Activated CD4-positive, alpha-beta memory T cell treated with anti-CD3 and anti-CD28 coated beads, Interleukin-2, amount 10 ng/mL, durations not matched to agents 7 days and 5 days (primary cell): ENCODE measurements at regions not wholly inside any gene's neighbourhood (a gene's known extent, or its start where the extent isn't known, plus 50 kb on each side); places are given as distances from the start of the nearest gene placed in this dataset.
"Not testable (repeated sequence)": the region's sequence is repeated elsewhere in the genome, so short reads cannot be mapped to it uniquely, and the experiment has no call there.

Experiments used
- CTCF ChIA-PET: fragments of 350-600 bp; sonication (Branson Sonifier 250); formaldehyde crosslinking; loops from one replicate; lab custom pipeline; 2021; ENCODE audit warnings: antibody characterized with exemption, inconsistent platforms; lab: Charles Lee
- POLR2A ChIA-PET: fragments of 350-600 bp; sonication (Branson Sonifier 250); formaldehyde crosslinking; loops from one replicate; lab custom pipeline; 2021; ENCODE audit warnings: antibody characterized with exemption; lab: Charles Lee
- DNase-seq: peaks from one replicate; pipeline ENCODE4 v3.0.0-alpha.2; 2020
- H3K27ac Mint-ChIP-seq: one replicate; pipeline ENCODE4 v1.8.0; 2021; ENCODE audit warnings: mild to moderate bottlenecking, mixed read lengths
- H3K27me3 Mint-ChIP-seq: one replicate; pipeline ENCODE4 v1.8.0; 2021; ENCODE audit warnings: mixed read lengths
- H3K36me3 Mint-ChIP-seq: one replicate; pipeline ENCODE4 v1.8.0; 2021; ENCODE audit warnings: low read depth, mixed read lengths
- H3K4me1 Mint-ChIP-seq: one replicate; pipeline ENCODE4 v1.8.0; 2021; ENCODE audit warnings: mixed read lengths
- H3K4me3 Mint-ChIP-seq: one replicate; pipeline ENCODE4 v1.8.0; 2021; ENCODE audit warnings: mild to moderate bottlenecking, mixed read lengths
- H3K9me3 Mint-ChIP-seq: one replicate; pipeline ENCODE4 v1.8.0; 2021; ENCODE audit warnings: mixed read lengths

DNA sequence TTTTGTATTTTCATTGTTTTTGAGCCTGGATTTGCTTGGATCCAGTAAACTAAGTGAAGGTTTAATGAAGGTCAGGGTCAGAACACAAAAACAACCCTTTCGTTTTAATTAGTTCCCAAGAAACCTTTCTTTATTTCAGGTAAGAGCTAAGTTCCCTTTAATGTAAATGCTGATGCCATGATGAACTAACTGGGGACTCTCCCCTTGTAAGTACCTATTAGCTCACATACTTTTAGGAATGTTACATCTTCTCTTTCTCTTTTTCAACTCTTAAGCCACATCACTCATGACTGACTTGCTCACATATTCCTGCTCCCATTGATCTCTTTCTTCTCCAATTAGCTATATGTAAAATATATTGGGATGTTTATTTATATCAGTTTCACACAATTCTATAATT lies 673.1 kb upstream of the CPEB2 start:
- no peak overlapping the region for H3K4me3 Mint-ChIP-seq
- POLR2A ChIA-PET: no interaction called here
- H3K9me3 Mint-ChIP-seq: peaks cover 4% of the 10 kb centered on the region
- CTCF ChIA-PET: interaction anchor here (0.6 kb wide), 1 partner anchor 10 kb away, joined by 3 read pairs; no protein-coding TSS in a partner anchor
- H3K4me1 Mint-ChIP-seq: no peaks in the 10 kb centered on the region
- no peak for DNase-seq
- no peak overlapping the region for H3K27ac Mint-ChIP-seq
- H3K27me3 Mint-ChIP-seq: no peaks in the 10 kb centered on the region
- H3K36me3 Mint-ChIP-seq: no peaks in the 10 kb centered on the region

DNA sequence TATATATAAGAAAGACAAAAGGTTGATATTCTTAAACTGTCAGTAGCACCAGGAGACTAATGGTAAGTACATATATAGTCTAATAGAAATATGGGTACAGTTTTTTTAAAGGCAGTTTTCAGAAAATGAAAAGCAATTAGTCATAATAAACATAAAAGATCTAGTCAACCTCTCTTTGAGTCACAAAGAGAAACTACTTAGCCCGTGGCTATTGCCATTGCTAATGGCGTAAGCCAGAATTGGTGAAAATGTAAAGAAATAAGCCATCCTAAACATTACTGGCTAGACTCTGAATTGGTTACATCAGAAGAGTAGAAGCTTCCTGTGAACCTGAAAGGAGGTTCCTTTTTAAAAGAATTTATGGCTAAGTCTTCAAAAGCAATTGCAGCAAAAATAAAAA lies 668.7 kb upstream of the CPEB2 start:
- Mint-ChIP-seq H3K27ac (no peak overlapping the region), H3K27me3 (no peaks in the 10 kb centered on the region), H3K4me1 (no peaks in the 10 kb centered on the region), H3K4me3 (no peak overlapping the region), H3K36me3 (no peaks in the 10 kb centered on the region), H3K9me3 (peaks cover 4% of the 10 kb centered on the region)
- ChIA-PET POLR2A (no interaction called here), CTCF (no interaction called here)
- no peak for DNase-seq

- Mint-ChIP-seq H3K4me3 (no peak overlapping the region), H3K27ac (no peak overlapping the region), H3K9me3 (peaks cover 4% of the 10 kb centered on the region), H3K27me3 (no peaks in the 10 kb centered on the region), H3K36me3 (no peaks in the 10 kb centered on the region), H3K4me1 (no peaks in the 10 kb centered on the region)
- DNase-seq: no peak
- ChIA-PET CTCF (no interaction called here), POLR2A (no interaction called here)
These were observed 668.1 kb upstream of the CPEB2 start for GRCh38 chr4:14334166-14334565.

- no peak for DNase-seq
- H3K4me1 Mint-ChIP-seq: no peaks in the 10 kb centered on the region
- H3K27ac Mint-ChIP-seq: no peak overlapping the region
- H3K36me3 Mint-ChIP-seq: no peaks in the 10 kb centered on the region
- H3K9me3 Mint-ChIP-seq: peaks cover 4% of the 10 kb centered on the region
- CTCF ChIA-PET: no interaction called here
- H3K4me3 Mint-ChIP-seq: no peak overlapping the region
- no peaks in the 10 kb centered on the region for H3K27me3 Mint-ChIP-seq
- POLR2A ChIA-PET: no interaction called here
These were observed 666.4 kb upstream of the CPEB2 start for GRCh38 chr4:14335872-14336271.

DNA sequence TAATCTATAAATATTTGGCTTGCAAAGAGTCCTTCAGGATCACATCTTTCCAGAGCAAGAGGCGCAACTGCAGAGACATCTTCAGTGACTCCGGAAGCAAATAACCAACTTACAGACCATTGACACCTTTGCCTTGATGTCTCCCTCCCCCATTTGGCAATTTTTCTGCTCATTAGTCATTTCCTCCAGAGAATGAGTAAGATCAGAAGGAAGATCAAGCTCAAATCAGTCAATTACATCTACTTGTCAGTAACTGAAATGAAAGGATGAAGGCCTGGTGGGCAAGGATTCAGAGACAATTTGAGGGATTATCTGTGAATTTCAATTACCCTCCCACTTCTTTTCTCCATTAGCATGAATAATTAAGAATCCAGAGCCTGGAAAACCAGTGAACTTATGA lies 665.6 kb upstream of the CPEB2 start:
- CTCF ChIA-PET: no interaction called here
- H3K27ac Mint-ChIP-seq: no peak overlapping the region
- DNase-seq: no peak
- H3K36me3 Mint-ChIP-seq: no peaks in the 10 kb centered on the region
- no peaks in the 10 kb centered on the region for H3K4me1 Mint-ChIP-seq
- POLR2A ChIA-PET: no interaction called here
- H3K4me3 Mint-ChIP-seq: no peak overlapping the region
- H3K9me3 Mint-ChIP-seq: peaks cover 4% of the 10 kb centered on the region
- no peaks in the 10 kb centered on the region for H3K27me3 Mint-ChIP-seq

DNA sequence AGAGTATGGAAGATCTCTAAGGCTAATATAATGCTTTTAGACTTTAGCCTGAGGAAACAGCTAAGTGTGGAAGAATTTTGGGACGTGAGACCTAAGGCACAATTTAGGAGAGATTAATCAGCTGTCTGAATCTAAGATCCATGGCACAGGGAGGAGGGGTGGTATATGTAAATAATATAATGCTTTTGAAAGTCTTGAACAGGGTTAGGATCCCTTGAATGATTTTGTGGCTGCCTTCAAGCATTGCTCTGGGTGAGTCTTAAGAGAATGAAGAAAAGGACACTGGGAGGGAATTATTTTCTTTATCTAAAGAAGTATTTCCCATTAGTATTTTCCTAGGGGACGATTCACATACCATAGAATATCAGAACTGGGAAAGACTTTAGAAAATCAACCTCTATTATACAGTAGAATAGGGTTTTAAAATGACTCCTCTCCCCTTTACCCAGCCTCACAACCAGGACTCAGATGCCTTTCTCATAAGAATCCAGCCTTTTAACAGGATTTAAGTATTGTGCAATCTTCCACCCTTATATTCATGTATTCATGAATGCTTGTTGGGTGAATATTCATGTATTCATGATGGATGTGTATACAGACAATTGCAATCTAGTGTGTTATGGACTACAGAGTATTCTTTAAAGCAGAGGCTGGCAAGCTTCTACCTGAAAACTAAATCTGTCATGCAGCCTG lies 664.2 kb upstream of the CPEB2 start:
- Mint-ChIP-seq H3K36me3 (no peaks in the 10 kb centered on the region), H3K27ac (no peak overlapping the region), H3K4me3 (no peak overlapping the region), H3K27me3 (no peaks in the 10 kb centered on the region), H3K9me3 (peaks cover 4% of the 10 kb centered on the region), H3K4me1 (no peaks in the 10 kb centered on the region)
- ChIA-PET CTCF (no interaction called here), POLR2A (no interaction called here)
- DNase-seq: no peak

DNA sequence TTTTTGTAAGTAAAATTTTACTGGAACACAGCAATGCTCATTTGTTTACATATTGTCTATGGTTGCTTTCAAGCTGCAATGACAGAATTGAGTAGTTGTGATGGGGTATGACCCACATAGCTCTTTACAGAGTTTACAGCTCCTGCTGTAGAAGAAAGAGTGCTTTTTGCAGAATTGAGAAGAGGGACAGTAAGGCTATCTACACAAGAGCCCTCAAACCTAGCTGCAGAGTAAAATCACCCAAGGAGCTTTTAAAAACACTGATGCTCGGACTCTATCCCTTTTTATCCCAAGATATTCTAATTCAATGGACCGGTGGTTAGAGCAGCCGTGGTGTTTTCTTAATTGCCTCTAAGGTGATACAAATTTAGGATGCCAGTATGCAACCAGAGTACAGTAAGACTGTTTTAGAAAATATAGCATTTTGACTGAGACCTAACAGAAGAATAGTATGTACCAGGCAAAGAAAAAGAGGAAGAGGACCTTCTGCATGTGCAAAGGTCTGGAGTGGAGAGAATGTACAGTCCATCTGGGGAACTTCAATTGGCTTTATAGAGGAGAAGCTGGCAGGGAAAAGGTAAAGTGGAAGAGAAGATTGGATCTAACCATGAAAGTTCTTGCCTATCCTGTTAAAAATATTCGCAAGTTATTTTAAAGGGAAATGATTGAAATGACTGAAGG lies 663.6 kb upstream of the CPEB2 start:
- ChIA-PET POLR2A (no interaction called here), CTCF (no interaction called here)
- no peaks in the 10 kb centered on the region for H3K36me3 Mint-ChIP-seq
- DNase-seq: no peak
- H3K27ac Mint-ChIP-seq: no peak overlapping the region
- peaks cover 4% of the 10 kb centered on the region for H3K9me3 Mint-ChIP-seq
- H3K4me1 Mint-ChIP-seq: no peaks in the 10 kb centered on the region
- no peak overlapping the region for H3K4me3 Mint-ChIP-seq
- no peaks in the 10 kb centered on the region for H3K27me3 Mint-ChIP-seq

DNA sequence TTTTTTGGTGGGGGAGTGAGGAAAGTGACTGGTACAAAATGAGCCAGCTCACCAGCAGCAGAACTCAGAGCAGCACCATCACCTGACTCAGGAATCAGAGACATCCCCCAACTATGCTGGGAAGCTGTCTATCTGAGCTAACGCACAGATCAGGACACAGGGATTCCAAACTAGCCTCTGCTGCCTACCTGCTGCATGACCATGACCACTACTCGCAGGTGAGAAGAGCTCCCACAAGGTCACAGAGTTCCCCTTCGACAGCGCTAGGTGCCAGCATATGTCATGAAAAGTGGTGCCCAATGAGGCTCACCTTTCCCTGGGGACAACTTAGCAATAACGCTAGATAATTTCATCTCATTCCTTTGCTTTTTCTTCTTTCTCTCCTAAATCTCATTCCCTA lies 662.6 kb upstream of the CPEB2 start:
- Mint-ChIP-seq H3K4me1 (no peaks in the 10 kb centered on the region), H3K27ac (no peak overlapping the region), H3K27me3 (no peaks in the 10 kb centered on the region), H3K4me3 (no peak overlapping the region), H3K9me3 (no peaks in the 10 kb centered on the region), H3K36me3 (no peaks in the 10 kb centered on the region)
- CTCF ChIA-PET: no interaction called here
- POLR2A ChIA-PET: no interaction called here
- DNase-seq: no peak

DNA sequence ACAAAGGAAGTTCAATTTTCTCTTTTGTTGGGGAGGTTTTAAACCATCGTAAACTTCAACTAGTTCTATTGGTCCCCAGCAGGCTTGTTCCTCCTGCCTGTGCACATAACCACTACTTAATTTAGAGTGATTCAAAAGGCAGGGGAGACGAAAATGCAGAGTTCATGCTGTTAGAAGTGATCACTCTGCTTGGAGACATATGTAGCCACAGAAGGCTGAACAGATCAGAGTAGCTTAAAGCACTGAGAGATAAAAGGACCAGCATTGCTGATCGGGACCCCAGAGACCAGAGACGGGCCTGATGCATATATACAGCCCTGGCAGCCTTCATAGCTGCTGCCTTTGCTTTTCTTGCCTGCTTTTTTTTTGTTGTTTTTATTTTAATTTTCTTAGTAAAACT lies 662.0 kb upstream of the CPEB2 start:
- CTCF ChIA-PET: no interaction called here
- H3K27me3 Mint-ChIP-seq: no peaks in the 10 kb centered on the region
- no peaks in the 10 kb centered on the region for H3K4me1 Mint-ChIP-seq
- POLR2A ChIA-PET: no interaction called here
- DNase-seq: no peak
- H3K4me3 Mint-ChIP-seq: no peak overlapping the region
- no peak overlapping the region for H3K27ac Mint-ChIP-seq
- no peaks in the 10 kb centered on the region for H3K36me3 Mint-ChIP-seq
- no peaks in the 10 kb centered on the region for H3K9me3 Mint-ChIP-seq

- Mint-ChIP-seq H3K4me3 (no peak overlapping the region), H3K36me3 (no peaks in the 10 kb centered on the region), H3K9me3 (no peaks in the 10 kb centered on the region), H3K27me3 (no peaks in the 10 kb centered on the region), H3K4me1 (no peaks in the 10 kb centered on the region), H3K27ac (no peak overlapping the region)
- DNase-seq: no peak
- ChIA-PET POLR2A (no interaction called here), CTCF (no interaction called here)
These were observed 658.3 kb upstream of the CPEB2 start for GRCh38 chr4:14343961-14344360.

DNA sequence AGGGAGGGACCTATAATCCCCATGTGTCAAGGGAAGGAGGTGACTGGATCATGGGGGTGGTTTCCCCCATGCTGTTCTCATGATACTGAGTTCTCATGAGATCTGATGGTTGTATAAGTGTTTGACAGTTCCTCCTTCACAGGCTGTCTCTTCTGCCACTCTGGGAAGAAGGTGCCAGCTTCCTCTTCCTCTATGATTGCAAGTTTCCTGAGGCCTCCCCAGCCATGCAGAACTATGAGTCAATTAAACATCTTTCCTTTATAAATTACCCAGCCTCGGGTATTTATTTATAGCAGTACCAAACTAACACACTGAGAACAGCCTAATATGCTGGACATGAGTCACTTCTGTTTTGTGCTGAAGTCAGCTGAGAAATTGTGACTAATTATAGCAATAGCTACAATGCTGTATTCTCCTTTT lies 656.9 kb upstream of the CPEB2 start:
- Mint-ChIP-seq H3K36me3 (no peaks in the 10 kb centered on the region), H3K4me3 (no peak overlapping the region), H3K27me3 (no peaks in the 10 kb centered on the region), H3K4me1 (no peaks in the 10 kb centered on the region), H3K9me3 (no peaks in the 10 kb centered on the region), H3K27ac (no peak overlapping the region)
- CTCF ChIA-PET: no interaction called here
- POLR2A ChIA-PET: no interaction called here
- DNase-seq: no peak

- no peak for DNase-seq
- H3K4me3 Mint-ChIP-seq: no peak overlapping the region
- H3K36me3 Mint-ChIP-seq: no peaks in the 10 kb centered on the region
- H3K4me1 Mint-ChIP-seq: no peaks in the 10 kb centered on the region
- no peaks in the 10 kb centered on the region for H3K27me3 Mint-ChIP-seq
- ChIA-PET CTCF (no interaction called here), POLR2A (no interaction called here)
- H3K27ac Mint-ChIP-seq: no peak overlapping the region
- no peaks in the 10 kb centered on the region for H3K9me3 Mint-ChIP-seq
These were observed 654.8 kb upstream of the CPEB2 start for GRCh38 chr4:14347526-14347925.

DNA sequence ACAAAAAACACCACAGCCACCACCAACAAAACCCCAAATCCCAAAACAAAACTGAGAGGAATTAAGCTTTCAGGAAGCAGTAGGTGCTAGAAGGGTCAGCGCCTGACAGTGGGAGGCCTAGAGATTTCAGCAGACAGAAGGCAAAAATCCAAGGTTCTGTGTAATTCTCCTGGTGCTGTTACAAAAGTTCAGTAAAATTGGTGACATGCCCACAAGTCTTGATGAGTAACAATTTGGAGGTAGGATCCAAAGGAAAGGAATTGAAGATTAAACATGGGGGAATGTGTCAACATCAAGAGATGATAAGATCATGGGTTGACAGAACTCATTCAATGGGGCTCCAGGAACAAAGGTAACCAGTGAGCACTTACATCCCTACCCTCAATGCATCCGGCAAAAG lies 653.8 kb upstream of the CPEB2 start:
- ChIA-PET POLR2A (no interaction called here), CTCF (no interaction called here)
- no peaks in the 10 kb centered on the region for H3K4me1 Mint-ChIP-seq
- H3K4me3 Mint-ChIP-seq: no peak overlapping the region
- no peaks in the 10 kb centered on the region for H3K36me3 Mint-ChIP-seq
- no peaks in the 10 kb centered on the region for H3K9me3 Mint-ChIP-seq
- H3K27me3 Mint-ChIP-seq: no peaks in the 10 kb centered on the region
- no peak for DNase-seq
- H3K27ac Mint-ChIP-seq: no peak overlapping the region

DNA sequence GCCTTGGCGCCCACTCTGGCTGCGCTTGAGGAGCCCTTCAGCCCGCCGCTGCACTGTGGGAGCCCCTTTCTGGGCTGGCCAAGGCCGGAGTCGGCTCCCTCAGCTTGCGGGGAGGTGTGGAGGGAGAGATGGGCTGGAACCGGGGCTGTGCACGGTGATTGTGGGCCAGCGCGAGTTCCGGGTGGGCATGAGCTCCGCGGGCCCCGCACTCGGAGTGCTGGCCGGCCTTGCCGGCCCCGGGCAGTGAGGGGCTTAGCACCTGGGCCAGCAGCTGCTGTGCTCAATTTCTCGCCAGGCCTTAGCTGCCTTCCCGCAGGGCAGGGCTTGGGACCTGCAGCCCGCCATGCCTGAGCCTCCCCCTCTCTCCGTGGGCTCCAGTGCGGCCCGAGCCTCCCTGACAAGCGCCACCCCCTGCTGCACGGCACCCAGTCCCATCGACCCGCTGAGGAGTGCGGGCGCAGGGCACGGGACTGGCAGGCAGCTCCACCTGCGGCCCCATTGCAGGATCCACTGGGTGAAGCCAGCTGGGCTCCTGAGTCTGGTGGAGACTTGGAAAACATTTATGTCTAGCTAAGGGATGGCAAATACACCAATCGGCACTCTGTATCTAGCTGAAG lies 643.6 kb upstream of the CPEB2 start:
- POLR2A ChIA-PET, H3K4me1 Mint-ChIP-seq, H3K4me3 Mint-ChIP-seq, H3K36me3 Mint-ChIP-seq, DNase-seq, H3K27ac Mint-ChIP-seq, H3K9me3 Mint-ChIP-seq, CTCF ChIA-PET, H3K27me3 Mint-ChIP-seq: not testable (repeated sequence)
